ENCODE measurements at regions not wholly inside any gene's neighbourhood (a gene's known extent, or its start where the extent isn't known, plus 50 kb on each side); places are given as distances from the start of the nearest gene placed in this dataset.

DNA sequence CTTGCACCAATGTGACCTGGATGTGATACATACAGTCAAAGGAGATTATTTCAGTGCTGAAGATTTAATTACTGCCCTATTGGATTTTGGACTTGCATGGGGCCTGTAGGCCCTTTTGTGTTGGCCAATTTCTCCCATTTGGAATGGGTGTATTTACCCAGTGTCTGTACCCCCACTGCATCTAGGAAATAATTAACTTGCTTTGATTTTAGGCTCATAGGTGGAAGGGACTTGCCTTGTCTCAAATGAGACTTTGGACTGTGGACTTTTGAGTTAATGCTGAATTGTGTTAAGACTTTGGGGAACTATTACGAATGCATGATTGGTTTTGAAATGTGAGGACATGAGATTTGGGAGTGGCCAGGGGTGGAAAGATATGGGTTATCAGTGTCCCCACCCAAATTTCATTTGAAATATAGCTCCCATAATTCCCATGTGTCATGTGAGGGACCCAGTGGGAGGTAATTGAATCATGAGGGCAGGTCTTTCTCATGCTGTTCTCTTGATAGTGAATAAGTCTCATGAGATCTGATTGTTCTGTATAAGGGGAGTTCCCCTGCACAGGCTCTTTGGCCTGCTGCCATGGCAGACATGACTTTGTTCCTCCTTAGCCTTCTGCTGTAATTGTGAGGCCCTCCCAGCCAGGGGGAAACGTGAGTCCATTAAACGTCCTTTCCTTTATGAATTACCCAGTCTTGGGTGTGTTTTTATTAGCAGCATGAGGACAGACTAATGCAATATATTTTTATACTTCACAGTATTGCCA lies 362.2 kb upstream of the SPANXN4 start:
- TF ChIP-seq POLR2AphosphoS5 (IDR thresholded peaks at IDR 0.05; ENCODE audit: low read depth, low read length) = no peak
- TF ChIP-seq, protein P1, sequence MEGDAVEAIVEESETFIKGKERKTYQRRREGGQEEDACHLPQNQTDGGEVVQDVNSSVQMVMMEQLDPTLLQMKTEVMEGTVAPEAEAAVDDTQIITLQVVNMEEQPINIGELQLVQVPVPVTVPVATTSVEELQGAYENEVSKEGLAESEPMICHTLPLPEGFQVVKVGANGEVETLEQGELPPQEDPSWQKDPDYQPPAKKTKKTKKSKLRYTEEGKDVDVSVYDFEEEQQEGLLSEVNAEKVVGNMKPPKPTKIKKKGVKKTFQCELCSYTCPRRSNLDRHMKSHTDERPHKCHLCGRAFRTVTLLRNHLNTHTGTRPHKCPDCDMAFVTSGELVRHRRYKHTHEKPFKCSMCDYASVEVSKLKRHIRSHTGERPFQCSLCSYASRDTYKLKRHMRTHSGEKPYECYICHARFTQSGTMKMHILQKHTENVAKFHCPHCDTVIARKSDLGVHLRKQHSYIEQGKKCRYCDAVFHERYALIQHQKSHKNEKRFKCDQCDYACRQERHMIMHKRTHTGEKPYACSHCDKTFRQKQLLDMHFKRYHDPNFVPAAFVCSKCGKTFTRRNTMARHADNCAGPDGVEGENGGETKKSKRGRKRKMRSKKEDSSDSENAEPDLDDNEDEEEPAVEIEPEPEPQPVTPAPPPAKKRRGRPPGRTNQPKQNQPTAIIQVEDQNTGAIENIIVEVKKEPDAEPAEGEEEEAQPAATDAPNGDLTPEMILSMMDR (IDR thresholded peaks at IDR 0.05) = no peak
- TF ChIP-seq, protein P2, sequence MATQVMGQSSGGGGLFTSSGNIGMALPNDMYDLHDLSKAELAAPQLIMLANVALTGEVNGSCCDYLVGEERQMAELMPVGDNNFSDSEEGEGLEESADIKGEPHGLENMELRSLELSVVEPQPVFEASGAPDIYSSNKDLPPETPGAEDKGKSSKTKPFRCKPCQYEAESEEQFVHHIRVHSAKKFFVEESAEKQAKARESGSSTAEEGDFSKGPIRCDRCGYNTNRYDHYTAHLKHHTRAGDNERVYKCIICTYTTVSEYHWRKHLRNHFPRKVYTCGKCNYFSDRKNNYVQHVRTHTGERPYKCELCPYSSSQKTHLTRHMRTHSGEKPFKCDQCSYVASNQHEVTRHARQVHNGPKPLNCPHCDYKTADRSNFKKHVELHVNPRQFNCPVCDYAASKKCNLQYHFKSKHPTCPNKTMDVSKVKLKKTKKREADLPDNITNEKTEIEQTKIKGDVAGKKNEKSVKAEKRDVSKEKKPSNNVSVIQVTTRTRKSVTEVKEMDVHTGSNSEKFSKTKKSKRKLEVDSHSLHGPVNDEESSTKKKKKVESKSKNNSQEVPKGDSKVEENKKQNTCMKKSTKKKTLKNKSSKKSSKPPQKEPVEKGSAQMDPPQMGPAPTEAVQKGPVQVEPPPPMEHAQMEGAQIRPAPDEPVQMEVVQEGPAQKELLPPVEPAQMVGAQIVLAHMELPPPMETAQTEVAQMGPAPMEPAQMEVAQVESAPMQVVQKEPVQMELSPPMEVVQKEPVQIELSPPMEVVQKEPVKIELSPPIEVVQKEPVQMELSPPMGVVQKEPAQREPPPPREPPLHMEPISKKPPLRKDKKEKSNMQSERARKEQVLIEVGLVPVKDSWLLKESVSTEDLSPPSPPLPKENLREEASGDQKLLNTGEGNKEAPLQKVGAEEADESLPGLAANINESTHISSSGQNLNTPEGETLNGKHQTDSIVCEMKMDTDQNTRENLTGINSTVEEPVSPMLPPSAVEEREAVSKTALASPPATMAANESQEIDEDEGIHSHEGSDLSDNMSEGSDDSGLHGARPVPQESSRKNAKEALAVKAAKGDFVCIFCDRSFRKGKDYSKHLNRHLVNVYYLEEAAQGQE (IDR thresholded peaks at IDR 0.05; ENCODE audit: insufficient read depth in 1 of 2, low read depth in 2 of 2, low read length in 1 of 2) = no peak
